ENCODE measurements at regions not wholly inside any gene's neighbourhood (a gene's known extent, or its start where the extent isn't known, plus 50 kb on each side); places are given as distances from the start of the nearest gene placed in this dataset.

GRCh38 chr14:27164139-27164538 lies 566.3 kb upstream of the NOVA1 start:
- Histone ChIP-seq H3K27me3 (replicated peaks; ENCODE audit: insufficient read depth) (no peaks in the 10 kb centered on the region), H3K9me3 (no peaks in the 10 kb centered on the region), H3K27ac (no peak overlapping the region), H3K4me1 (ENCODE audit: control insufficient read depth in 1 of 2, low read depth in 2 of 2) (no peaks in the 10 kb centered on the region), H3K36me3 (no peaks in the 10 kb centered on the region), H3K4me3 (no peak overlapping the region)
- no peak for ATAC-seq (ENCODE audit: insufficient number of reproducible peaks, low FRiP score, low read depth)
- no peak for TF ChIP-seq CTCF (IDR thresholded peaks at IDR 0.05)
- DNase-seq (ENCODE audit: low spot score): no peak

GRCh38 chr14:27175489-27175888 lies 577.7 kb upstream of the NOVA1 start:
- DNase-seq (ENCODE audit: low spot score): no peak
- no peaks in the 10 kb centered on the region for H3K9me3 ChIP-seq
- H3K27me3 ChIP-seq (replicated peaks; ENCODE audit: insufficient read depth): no peaks in the 10 kb centered on the region
- no peaks in the 10 kb centered on the region for H3K4me1 ChIP-seq (ENCODE audit: control insufficient read depth in 1 of 2, low read depth in 2 of 2)
- no peak for ATAC-seq (ENCODE audit: insufficient number of reproducible peaks, low FRiP score, low read depth)
- no peak overlapping the region for H3K27ac ChIP-seq
- no peak for TF ChIP-seq CTCF (IDR thresholded peaks at IDR 0.05)
- H3K4me3 ChIP-seq: no peak overlapping the region
- H3K36me3 ChIP-seq: no peaks in the 10 kb centered on the region

- Histone ChIP-seq H3K27ac (no peak overlapping the region), H3K27me3 (replicated peaks; ENCODE audit: insufficient read depth) (no peaks in the 10 kb centered on the region), H3K4me3 (no peak overlapping the region), H3K4me1 (ENCODE audit: control insufficient read depth in 1 of 2, low read depth in 2 of 2) (no peaks in the 10 kb centered on the region), H3K36me3 (no peaks in the 10 kb centered on the region), H3K9me3 (no peaks in the 10 kb centered on the region)
- TF ChIP-seq CTCF (IDR thresholded peaks at IDR 0.05): no peak
- DNase-seq (ENCODE audit: low spot score) (no peak), ATAC-seq (ENCODE audit: insufficient number of reproducible peaks, low FRiP score, low read depth) (no peak)
These were observed 583.5 kb upstream of the NOVA1 start for GRCh38 chr14:27181333-27181732.

GRCh38 chr14:27184427-27184826 lies 586.6 kb upstream of the NOVA1 start:
- Histone ChIP-seq H3K9me3 (no peaks in the 10 kb centered on the region), H3K4me3 (no peak overlapping the region), H3K27ac (no peak overlapping the region), H3K27me3 (replicated peaks; ENCODE audit: insufficient read depth) (no peaks in the 10 kb centered on the region), H3K36me3 (no peaks in the 10 kb centered on the region), H3K4me1 (ENCODE audit: control insufficient read depth in 1 of 2, low read depth in 2 of 2) (no peaks in the 10 kb centered on the region)
- no peak for DNase-seq (ENCODE audit: low spot score)
- no peak for TF ChIP-seq CTCF (IDR thresholded peaks at IDR 0.05)
- ATAC-seq (ENCODE audit: insufficient number of reproducible peaks, low FRiP score, low read depth): no peak

- ATAC-seq (ENCODE audit: insufficient number of reproducible peaks, low FRiP score, low read depth) (no peak), DNase-seq (ENCODE audit: low spot score) (no peak)
- Histone ChIP-seq H3K9me3 (no peaks in the 10 kb centered on the region), H3K36me3 (no peaks in the 10 kb centered on the region), H3K4me1 (ENCODE audit: control insufficient read depth in 1 of 2, low read depth in 2 of 2) (no peaks in the 10 kb centered on the region), H3K27ac (no peak overlapping the region), H3K4me3 (no peak overlapping the region), H3K27me3 (replicated peaks; ENCODE audit: insufficient read depth) (no peaks in the 10 kb centered on the region)
- TF ChIP-seq CTCF (IDR thresholded peaks at IDR 0.05): no peak
These were observed 588.2 kb upstream of the NOVA1 start for GRCh38 chr14:27186048-27186447.
